ENCODE measurements at regions not wholly inside any gene's neighbourhood (a gene's known extent, or its start where the extent isn't known, plus 50 kb on each side); places are given as distances from the start of the nearest gene placed in this dataset.

- no peak for DNase-seq (ENCODE audit: low spot score)
Observed at GRCh38 chr2:20523073-20523798, 76.4 kb downstream of the RHOB start.

- DNase-seq (ENCODE audit: low spot score), result no peak
Observed at GRCh38 chr2:20523799-20524187, 76.9 kb downstream of the RHOB start.

- DNase-seq (ENCODE audit: low spot score), result no peak
Observed at GRCh38 chr2:20524412-20525040, 77.7 kb downstream of the RHOB start.

GRCh38 chr2:20525041-20526035 lies 78.5 kb downstream of the RHOB start:
- peak; percentile 66 for DNase-seq (ENCODE audit: low spot score)

GRCh38 chr2:20526160-20526559 lies 79.3 kb downstream of the RHOB start:
- DNase-seq (ENCODE audit: low spot score), result no peak

- DNase-seq (ENCODE audit: low spot score), result peak; percentile 71
Observed at GRCh38 chr2:20526708-20527107, 79.8 kb downstream of the RHOB start.

- DNase-seq (ENCODE audit: low spot score), result no peak
Observed at GRCh38 chr2:20528713-20529112, 81.8 kb downstream of the RHOB start.

GRCh38 chr2:20530520-20530919 lies 83.6 kb downstream of the RHOB start:
- DNase-seq (ENCODE audit: low spot score), result no peak

- DNase-seq (ENCODE audit: low spot score), result no peak
Observed at GRCh38 chr2:20531633-20532262, 84.9 kb downstream of the RHOB start.

GRCh38 chr2:20532634-20533437 lies 86.0 kb downstream of the RHOB start:
- DNase-seq (ENCODE audit: low spot score), result no peak

GRCh38 chr2:20533993-20534622 lies 87.2 kb downstream of the RHOB start:
- DNase-seq (ENCODE audit: low spot score), result no peak

GRCh38 chr2:20534913-20535801 lies 88.3 kb downstream of the RHOB start:
- DNase-seq (ENCODE audit: low spot score), result no peak

GRCh38 chr2:20536619-20537422 lies 89.9 kb downstream of the RHOB start:
- no peak for DNase-seq (ENCODE audit: low spot score)

- DNase-seq (ENCODE audit: low spot score), result no peak
Observed at GRCh38 chr2:20537423-20538307, 90.8 kb downstream of the RHOB start.

GRCh38 chr2:20538308-20539132 lies 91.6 kb downstream of the RHOB start:
- DNase-seq (ENCODE audit: low spot score), result no peak

GRCh38 chr2:20539133-20539719 lies 92.4 kb downstream of the RHOB start:
- no peak for DNase-seq (ENCODE audit: low spot score)
